GM21528 (cell line): ENCODE measurements at regions not wholly inside any gene's neighbourhood (a gene's known extent, or its start where the extent isn't known, plus 50 kb on each side); places are given as distances from the start of the nearest gene placed in this dataset.

Experiments used
- ATAC-seq: cut with Tn5 transposase; IDR thresholded peaks from one replicate; pipeline ENCODE4 v1.9.1; 2021; ENCODE audit warnings: mild to moderate bottlenecking, moderate library complexity; ENCODE audit not compliant: unreplicated experiment, low FRiP score

- ATAC-seq = no peak
Measured at GRCh38 chr20:58006346-58007316, 221.8 kb downstream of the ANKRD60 start.

DNA sequence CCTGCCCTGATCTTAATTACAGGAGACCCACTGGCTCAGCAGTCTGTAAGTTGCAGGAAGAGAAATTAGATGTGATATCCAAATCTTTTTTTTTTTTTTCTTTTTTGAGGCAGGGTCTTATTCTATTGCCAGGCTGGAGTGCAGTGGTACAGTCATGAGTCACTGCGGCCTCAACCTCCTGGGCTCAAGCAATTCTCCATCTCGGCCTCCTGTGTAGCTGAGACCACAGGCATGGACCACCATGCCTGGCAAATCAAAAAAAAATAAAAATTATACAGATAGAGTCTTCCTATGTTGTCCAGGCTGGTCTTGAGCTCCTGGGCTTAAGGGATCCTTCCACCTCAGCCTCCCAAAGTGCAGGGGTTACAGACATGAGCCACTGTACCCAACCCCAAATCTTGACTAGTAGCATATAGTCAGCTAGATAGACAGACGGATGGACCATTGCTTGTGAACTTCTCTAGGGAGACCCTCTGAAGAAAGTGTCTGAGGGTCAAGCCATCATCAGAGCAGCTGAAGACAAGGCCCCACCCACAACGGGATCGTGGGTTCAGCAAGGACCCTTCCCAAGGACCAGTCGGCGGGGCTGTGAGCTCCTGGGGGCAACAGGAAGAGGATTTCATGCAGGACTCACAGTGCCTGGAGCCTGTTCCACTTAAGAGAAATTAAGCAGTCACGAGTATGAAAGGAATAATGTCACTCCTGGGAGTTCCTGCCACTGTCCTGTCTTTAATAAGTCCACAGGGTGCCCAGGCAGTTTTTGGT, 222.7 kb downstream of the ANKRD60 start:
- no peak for ATAC-seq

DNA sequence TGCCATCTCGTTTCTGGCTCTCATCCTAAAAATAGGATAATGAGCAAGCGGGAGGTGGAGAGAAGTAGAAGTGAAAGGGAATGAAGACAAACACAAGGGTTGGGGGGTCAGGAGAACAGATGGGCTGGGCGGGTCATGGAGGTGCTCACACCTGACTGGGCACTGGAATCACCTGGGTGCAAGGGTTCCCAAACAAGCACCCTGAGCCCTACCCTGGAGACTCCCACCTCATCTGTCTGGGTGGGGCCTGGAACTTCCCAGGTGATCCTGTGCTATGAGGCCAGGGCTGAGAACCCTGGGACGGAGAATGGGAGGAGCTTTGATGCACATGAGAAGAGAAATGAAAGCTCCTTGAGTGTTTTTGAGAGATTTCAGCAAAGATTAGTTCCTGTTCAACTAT, 223.6 kb downstream of the ANKRD60 start:
- no peak for ATAC-seq

GRCh38 chr20:58004146-58004545, 224.3 kb downstream of the ANKRD60 start:
- no peak for ATAC-seq

DNA sequence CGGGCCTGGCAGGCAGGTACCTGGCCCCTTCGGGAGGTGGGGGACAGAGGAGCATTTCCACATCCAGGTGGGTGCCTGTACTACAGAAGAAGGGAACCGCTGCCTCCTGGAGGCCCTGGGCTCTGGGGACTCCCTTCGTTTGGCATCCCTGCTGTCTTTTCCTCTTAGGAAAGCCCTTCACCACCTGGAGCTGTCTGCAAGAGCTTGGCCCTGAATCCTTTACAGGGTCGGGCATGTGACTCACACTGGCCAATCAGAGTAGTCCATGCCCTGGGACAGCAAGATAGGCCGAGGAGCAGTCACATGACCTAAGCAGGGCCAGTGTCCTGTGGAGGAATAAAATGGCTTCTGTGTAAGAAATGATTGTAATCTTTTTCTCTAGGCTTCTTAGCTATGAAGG, 224.9 kb downstream of the ANKRD60 start:
- no peak for ATAC-seq

- ATAC-seq = no peak
Measured at GRCh38 chr20:58002901-58003300, 225.6 kb downstream of the ANKRD60 start.

- no peak for ATAC-seq
Measured at GRCh38 chr20:58001946-58002345, 226.5 kb downstream of the ANKRD60 start.

DNA sequence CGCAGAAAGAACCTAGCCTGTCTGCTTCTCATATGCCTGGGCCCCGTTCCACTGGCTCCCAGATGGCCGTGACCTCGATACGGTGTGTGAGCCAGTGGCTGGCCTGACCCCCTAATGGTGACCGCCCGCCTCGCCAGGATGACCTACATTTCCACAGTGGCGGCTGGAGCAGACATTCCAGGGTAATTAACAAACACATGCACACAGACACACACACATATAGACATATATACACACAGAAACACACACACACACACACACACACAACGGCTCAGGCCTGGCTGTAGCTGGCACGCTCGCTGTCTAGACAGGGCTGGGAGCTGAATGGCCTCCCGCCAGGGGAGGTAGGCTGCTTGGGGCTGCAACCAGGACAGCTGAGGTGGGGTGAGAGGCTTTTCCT, 227.1 kb downstream of the ANKRD60 start:
- ATAC-seq = no peak

DNA sequence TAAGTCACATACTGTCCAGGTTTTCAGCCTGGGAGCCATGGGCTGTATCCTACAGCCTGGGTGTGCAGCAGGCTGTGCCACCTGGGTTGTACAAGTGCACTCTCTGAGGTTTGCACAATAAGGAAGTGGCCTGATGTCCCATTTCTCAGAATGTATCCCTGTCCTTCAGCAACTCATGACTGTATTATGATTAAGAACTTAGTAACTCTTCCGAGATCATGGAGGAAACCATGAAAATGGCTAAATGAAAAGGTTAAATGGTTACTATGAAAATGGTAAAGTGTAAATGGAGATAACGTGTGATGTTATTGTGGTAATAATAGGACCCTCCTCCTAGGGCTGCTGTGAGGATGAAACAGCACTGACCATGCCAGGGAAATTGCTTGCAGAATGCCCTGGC, 227.6 kb downstream of the ANKRD60 start:
- no peak for ATAC-seq

- no peak for ATAC-seq
Measured at GRCh38 chr20:57999465-58000111, 228.9 kb downstream of the ANKRD60 start.

- ATAC-seq = no peak
Measured at GRCh38 chr20:57998981-57999464, 229.4 kb downstream of the ANKRD60 start.

GRCh38 chr20:57998276-57998675, 230.2 kb downstream of the ANKRD60 start:
- ATAC-seq = no peak

DNA sequence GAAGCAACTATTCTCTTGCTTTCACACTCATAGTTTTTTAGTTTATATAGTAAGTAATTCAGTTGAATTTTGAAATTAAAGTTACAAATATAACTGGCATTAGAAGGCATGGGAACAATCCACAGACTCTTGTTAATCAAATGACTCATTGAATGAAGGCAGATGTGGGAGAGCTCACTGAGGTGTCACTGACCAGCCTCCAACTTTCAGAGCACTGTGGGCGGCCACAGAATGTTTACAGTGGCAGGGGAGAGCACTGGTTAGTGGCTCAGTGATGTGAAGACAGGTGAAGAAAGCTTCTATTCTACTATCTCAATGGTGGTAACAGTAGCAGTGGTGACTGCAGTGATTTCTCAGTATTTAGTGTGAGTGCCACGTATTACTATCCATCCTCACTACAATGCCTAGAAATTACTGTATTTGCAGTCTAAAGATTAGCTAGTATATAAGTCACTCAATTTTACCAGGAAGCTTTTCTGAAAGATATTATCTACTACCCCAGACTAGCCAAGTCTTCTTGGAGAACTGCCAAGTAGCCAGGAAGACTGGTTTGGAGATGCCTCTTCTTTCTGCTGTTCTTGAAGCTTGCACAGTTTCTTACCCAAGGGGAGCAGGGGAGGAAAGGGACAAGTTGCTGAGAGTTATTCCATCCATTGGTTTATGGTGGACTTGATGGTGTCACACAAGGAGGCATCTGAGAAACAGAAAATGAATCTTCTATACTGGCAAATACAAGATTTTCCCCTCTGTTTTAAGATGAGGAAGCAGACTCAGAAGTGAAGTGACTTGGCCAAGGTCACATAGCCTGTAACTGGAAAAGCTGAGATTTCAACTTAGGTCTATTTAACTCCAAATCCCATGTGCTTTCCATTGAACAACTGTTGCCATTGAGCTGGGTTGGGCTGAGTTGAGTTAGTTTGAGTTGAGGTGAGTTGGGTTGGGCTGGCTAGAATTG, 231.2 kb downstream of the ANKRD60 start:
- no peak for ATAC-seq

DNA sequence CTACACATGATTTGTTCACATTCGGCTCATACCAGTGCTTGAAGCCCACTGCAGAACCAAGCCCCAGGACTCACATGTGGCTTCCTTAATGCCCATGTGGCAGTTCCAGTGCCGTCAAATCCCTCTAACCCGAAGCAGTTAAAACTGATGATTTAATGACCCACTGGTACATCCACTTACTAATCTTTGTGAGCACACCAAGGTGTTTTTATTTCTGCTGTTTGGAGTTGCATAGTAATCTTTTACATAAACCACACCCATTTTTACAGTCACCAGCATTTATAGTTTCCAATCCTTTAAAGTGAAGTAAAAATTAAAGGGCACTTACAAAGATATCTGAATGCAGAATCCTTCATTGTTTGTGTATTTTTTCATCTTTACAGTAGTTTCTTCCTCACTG, 232.0 kb downstream of the ANKRD60 start:
- no peak for ATAC-seq

DNA sequence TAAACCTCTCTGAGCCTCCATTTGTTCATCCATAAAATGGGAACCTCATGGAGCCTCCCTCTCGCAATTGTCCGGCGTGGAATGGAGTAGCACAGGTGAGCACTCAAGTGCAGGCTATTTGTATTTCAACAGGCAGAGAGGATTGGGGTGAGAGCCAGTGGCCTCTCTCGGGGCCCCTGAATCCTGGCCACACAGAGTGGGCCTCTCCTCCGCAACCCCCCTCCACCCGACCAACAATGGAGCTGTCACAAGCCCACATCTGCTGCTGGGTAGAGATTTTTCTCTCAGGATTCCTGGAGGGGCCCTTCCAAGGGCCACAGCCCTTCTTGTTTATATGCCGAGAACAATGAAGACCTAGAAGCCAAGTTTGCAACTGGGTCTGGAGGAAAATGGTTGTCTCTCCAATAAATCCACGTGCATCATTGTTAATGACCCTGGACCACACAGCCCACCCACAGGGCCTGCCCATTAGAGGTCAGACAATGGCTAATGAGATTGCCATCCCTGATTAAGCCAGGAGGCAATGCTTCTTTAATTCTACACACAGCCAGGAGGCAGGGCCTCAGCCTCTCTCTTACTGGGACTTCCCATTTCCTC, 233.0 kb downstream of the ANKRD60 start:
- no peak for ATAC-seq

GRCh38 chr20:57993716-57994431, 234.6 kb downstream of the ANKRD60 start:
- no peak for ATAC-seq

DNA sequence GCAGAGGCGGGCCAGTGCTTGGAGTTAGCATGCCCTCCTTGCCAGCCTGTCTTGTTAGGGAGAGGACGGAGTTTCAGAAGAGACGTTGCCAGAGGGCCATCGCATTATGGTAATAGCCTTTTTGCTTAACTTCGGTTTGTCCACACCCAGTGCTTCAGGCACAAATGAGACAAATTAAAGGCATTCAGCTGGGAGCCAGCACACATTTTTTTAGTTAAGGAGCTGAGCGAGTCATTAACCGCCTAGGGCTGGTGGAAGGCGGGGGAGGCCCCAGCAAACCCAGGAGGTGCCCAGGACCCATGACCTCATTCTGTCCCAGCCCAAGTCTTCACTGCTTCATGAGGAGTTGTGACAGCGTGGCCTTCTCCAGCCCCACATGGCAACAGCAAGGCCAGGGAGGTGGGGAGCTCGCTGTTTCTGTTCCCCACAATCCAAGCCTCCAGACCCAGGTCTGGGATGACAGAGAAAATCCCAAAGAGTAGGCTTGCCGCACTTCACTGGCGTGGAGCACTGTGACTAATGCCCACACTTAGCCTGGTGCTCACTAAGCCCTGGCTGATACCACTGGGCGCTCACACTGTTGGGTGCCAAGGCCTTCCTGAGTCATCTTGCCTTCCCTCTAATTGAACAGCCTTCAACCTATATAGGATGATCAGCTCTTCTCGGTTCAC, 237.1 kb downstream of the ANKRD60 start:
- ATAC-seq = no peak

DNA sequence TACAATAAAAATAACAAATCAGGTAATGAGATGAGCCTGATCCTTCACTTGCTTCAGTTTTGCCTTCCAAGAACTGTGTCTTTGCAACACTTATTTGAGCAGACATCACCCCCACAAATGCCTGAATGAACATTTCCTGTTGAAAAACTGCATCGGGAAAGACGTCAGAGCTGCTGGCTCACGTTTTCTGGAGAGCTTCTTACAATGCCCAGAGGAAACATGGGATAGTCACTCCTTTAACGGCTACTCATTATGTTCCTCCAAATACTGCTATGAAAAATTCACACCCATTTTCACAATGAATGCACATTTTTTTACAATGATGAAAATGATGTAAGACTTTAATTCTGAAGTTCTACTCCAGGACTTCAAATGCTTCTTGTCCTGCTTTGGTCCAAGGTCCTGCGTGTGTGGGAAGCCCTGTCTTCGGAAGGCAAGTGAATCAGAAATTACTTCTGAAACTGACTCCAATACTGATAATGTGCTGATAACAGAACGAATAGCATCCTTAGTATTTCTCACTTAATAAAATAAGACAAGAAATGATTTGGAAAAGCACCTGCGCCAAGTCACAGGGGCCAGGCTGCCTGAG, 238.0 kb downstream of the ANKRD60 start:
- no peak for ATAC-seq
